Transverse colon (tissue), 4 donors: ENCODE measurements at regions not wholly inside any gene's neighbourhood (a gene's known extent, or its start where the extent isn't known, plus 50 kb on each side); places are given as distances from the start of the nearest gene placed in this dataset.

ENCODE experiments used
- DNase-seq: peaks from one replicate; pipeline ENCODE4 v3.0.0-alpha.2; 2019
- H3K27ac ChIP-seq, 4 donors: fragments of 200-600 bp; sonication (generic); 2 replicates each; pipeline ENCODE4 v1.5.1; 2016 to 2018; ENCODE audit warnings: inconsistent platforms in 4 of 4
- H3K27me3 ChIP-seq: fragments of 200-600 bp; sonication (generic); 2 replicates; pipeline ENCODE4 v1.5.1; 2017; ENCODE audit warnings: inconsistent platforms
- H3K36me3 ChIP-seq, 4 donors: fragments of 200-600 bp; sonication (generic); 2 replicates each; pipeline ENCODE4 v1.5.1; 2017 to 2019; ENCODE audit warnings: inconsistent platforms in 4 of 4
- H3K4me1 ChIP-seq, 4 donors: fragments of 200-600 bp; sonication (generic); 2 replicates each; pipeline ENCODE4 v1.5.1; 2017 to 2020; ENCODE audit warnings: inconsistent platforms in 4 of 4
- H3K4me3 ChIP-seq, 4 donors: fragments of 200-600 bp; sonication (generic); 1 replicate in 1 of 4; 2 replicates in 3 of 4; pipeline versions ENCODE4 v1.5.1 to v1.6.1; 2017 to 2019; ENCODE audit warnings: inconsistent platforms in 4 of 4
- H3K9me3 ChIP-seq, 2 donors: fragments of 200-600 bp; sonication (generic); 2 replicates each; pipeline ENCODE4 v1.5.1; 2017 to 2019; ENCODE audit warnings: inconsistent platforms in 2 of 2
- EP300 ChIP-seq: sonication (generic); formaldehyde crosslinking; IDR thresholded peaks from one replicate; pipeline ENCODE4 v1.6.1; 2017; ENCODE audit warnings: antibody characterized with exemption, low read depth
- POLR2A ChIP-seq: fragments of 450-650 bp; IDR thresholded peaks from one replicate; pipeline ENCODE4 v1.6.1; 2016; ENCODE audit warnings: antibody characterized with exemption, mild to moderate bottlenecking, moderate library complexity
- POLR2AphosphoS5 ChIP-seq, 3 donors: sonication (generic); formaldehyde crosslinking; IDR thresholded peaks; one replicate each; pipeline ENCODE4 v1.6.1; 2016; ENCODE audit warnings: antibody characterized with exemption in 3 of 3
- WGBS, 2 donors: methylation state at CpG; one replicate each; pipeline ENCODE4 v1.1.5; 2018; ENCODE audit warnings: low coverage in 1 of 2; 5-methylcytosine and 5-hydroxymethylcytosine counted together
- in situ Hi-C, 4 donors: fragments of 200-750 bp; cut with MboI; loops; one replicate each; pipeline versions ENCODE4 v1.15.0 to v1.15.1; 2017; ENCODE audit warnings: low sequenced_read_pairs in 3 of 4, low pct_ligation_motif_present in 1 of 4, low pct_unique_long_range_greater_than_20kb in 1 of 4
- intact Hi-C: fragments of 100-400 bp; cut with DNase I; formaldehyde crosslinking; loops from one replicate; pipeline ENCODE4 v1.15.1; 2023; ENCODE audit warnings: low total_unique reads
- TF ChIP-seq, protein P1 (sequence below), 5 experiments: fragments of 200-600 bp in 3 of 5; fragments of 450-650 bp in 2 of 5; sonication (generic) in 3 of 5; IDR thresholded peaks; 1 replicate in 2 of 5; 2 replicates in 3 of 5; pipeline ENCODE4 v1.5.1; 2016 to 2017; ENCODE audit warnings: antibody characterized with exemption in 5 of 5, inconsistent platforms in 3 of 5, mild to moderate bottlenecking in 2 of 5, moderate library complexity in 1 of 5

DNA sequence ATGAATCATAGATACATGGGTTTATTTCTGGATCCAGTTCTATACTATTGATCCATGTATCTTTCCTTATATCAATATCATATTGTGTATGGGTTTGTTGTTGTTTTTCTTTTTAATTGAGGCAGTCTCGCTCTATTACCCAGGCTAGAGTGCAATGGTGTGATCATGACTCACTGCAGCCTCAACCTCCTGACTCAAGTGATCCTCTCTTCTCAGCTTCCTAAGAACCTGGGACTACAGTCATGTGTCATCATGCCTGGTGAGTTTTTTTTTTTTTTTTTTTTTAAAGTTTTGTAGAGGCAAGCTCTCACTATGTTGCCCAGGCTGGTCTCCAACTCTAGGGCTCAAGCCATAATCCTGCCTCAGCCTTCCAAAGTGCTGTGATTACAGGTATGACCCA lies 1589.4 kb upstream of the TENM4 start:
- Histone ChIP-seq H3K27me3 (no peaks in the 10 kb centered on the region), H3K9me3 (no peaks in the 10 kb centered on the region), H3K27ac (no peak overlapping the region), H3K4me1 (no peaks in the 10 kb centered on the region), H3K36me3 (no peaks in the 10 kb centered on the region), H3K4me3 (no peak overlapping the region)
- in situ Hi-C loops: no loop called here
- intact Hi-C loops: no loop called here
- 83 to 85% methylated on average over 1 of the region's 1 CpG for WGBS, 2 donors
- DNase-seq: no peak
- TF ChIP-seq POLR2AphosphoS5 (IDR thresholded peaks at IDR 0.05) (no peak), EP300 (no peak), POLR2A (no peak)
- TF ChIP-seq, protein P1, sequence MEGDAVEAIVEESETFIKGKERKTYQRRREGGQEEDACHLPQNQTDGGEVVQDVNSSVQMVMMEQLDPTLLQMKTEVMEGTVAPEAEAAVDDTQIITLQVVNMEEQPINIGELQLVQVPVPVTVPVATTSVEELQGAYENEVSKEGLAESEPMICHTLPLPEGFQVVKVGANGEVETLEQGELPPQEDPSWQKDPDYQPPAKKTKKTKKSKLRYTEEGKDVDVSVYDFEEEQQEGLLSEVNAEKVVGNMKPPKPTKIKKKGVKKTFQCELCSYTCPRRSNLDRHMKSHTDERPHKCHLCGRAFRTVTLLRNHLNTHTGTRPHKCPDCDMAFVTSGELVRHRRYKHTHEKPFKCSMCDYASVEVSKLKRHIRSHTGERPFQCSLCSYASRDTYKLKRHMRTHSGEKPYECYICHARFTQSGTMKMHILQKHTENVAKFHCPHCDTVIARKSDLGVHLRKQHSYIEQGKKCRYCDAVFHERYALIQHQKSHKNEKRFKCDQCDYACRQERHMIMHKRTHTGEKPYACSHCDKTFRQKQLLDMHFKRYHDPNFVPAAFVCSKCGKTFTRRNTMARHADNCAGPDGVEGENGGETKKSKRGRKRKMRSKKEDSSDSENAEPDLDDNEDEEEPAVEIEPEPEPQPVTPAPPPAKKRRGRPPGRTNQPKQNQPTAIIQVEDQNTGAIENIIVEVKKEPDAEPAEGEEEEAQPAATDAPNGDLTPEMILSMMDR (IDR thresholded peaks at IDR 0.05): no peak

DNA sequence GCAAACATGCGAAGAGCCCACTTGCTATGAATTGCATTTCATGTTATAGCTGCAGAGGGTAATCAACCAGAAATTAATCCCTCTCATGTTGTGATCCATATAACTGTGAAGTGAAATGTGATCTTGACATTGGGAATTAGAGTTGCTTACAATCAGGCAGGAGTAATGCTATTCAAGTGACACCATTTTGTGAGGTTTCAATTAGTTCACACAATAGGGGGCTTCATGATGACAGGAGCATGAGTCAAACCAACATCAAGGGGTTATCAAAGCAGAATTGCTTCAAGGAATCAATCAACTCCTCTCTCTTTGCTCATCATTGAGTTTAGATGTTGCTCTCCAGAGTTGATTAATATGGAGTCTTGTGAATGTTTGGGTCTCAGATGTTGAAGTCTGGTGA lies 1585.2 kb upstream of the TENM4 start:
- no peaks in the 10 kb centered on the region for H3K27me3 ChIP-seq
- TF ChIP-seq POLR2A (no peak), POLR2AphosphoS5 (IDR thresholded peaks at IDR 0.05) (no peak), EP300 (no peak)
- TF ChIP-seq, protein P1 (IDR thresholded peaks at IDR 0.05): no peak
- 57 to 92% methylated on average over 1 of the region's 1 CpG for WGBS, 2 donors
- intact Hi-C loops: no loop called here
- H3K27ac ChIP-seq: no peak overlapping the region
- H3K9me3 ChIP-seq: no peaks in the 10 kb centered on the region
- no peaks in the 10 kb centered on the region for H3K36me3 ChIP-seq
- DNase-seq: no peak
- in situ Hi-C loops: no loop called here
- no peak overlapping the region for H3K4me3 ChIP-seq
- no peaks in the 10 kb centered on the region for H3K4me1 ChIP-seq

DNA sequence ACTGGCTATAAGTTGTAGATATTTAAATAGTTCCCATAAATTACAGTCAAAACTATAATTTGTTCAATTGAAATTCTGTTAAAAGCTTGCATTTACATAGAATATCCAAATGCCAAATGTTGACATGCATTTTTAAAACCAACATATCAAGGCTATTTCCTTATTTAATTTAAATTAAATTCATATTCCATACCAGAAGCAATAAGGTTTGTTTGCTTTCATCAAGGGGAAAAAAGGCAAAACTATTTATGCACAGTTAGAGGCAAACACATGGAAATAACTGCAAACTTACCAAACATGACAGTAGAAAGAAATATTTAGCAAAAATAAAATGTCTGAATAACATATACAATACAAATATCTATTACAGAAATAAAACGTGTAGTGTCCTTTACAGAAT lies 1581.2 kb upstream of the TENM4 start:
- H3K27ac ChIP-seq: no peak overlapping the region
- TF ChIP-seq POLR2A: no peak
- no peak for TF ChIP-seq POLR2AphosphoS5 (IDR thresholded peaks at IDR 0.05)
- TF ChIP-seq, protein P1 (IDR thresholded peaks at IDR 0.05): no peak
- TF ChIP-seq EP300: no peak
- H3K4me3 ChIP-seq: no peak overlapping the region
- H3K36me3 ChIP-seq: no peaks in the 10 kb centered on the region
- no peaks in the 10 kb centered on the region for H3K27me3 ChIP-seq
- no peak for DNase-seq
- WGBS, 2 donors: 53 to 75% methylated on average over 1 of the region's 1 CpG
- H3K4me1 ChIP-seq: no peaks in the 10 kb centered on the region
- intact Hi-C loops: no loop called here
- in situ Hi-C loops: loop anchor here in 1 of 4 donors (25.0 kb wide), 1 partner anchor 90 kb away; no protein-coding TSS in a partner anchor
- H3K9me3 ChIP-seq: no peaks in the 10 kb centered on the region

DNA sequence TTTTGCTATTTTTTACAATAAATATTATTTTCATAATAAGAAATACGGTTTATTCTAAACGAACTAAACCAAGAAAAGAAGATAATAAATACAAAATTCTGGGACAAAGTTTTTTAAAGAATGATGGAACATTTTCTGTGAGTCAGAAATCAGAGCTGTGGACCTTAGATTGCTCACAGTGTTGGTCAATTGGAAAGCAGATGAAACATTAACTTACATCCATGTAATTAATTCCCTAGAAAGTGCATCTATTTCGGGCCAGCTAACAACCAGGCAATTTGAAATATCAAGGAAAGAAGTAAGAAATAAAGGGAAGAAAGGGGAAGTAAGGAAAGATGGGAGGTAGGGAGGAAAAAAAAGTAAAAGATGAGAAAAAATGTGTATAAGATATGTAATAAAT lies 1569.8 kb upstream of the TENM4 start:
- no peak for DNase-seq
- Histone ChIP-seq H3K9me3 (no peaks in the 10 kb centered on the region), H3K4me3 (no peak overlapping the region), H3K4me1 (no peaks in the 10 kb centered on the region), H3K27ac (no peak overlapping the region), H3K36me3 (no peaks in the 10 kb centered on the region), H3K27me3 (no peaks in the 10 kb centered on the region)
- TF ChIP-seq POLR2A (no peak), EP300 (no peak), POLR2AphosphoS5 (IDR thresholded peaks at IDR 0.05) (no peak)
- TF ChIP-seq, protein P1 (IDR thresholded peaks at IDR 0.05): no peak
- in situ Hi-C loops: loop anchor here in 1 of 4 donors (25.0 kb wide), 1 partner anchor 102 kb away; no protein-coding TSS in a partner anchor
- intact Hi-C loops: no loop called here
- 49 to 93% methylated on average over 2 to 3 of the region's 3 CpGs for WGBS, 2 donors
